ENCODE measurements at regions not wholly inside any gene's neighbourhood (a gene's known extent, or its start where the extent isn't known, plus 50 kb on each side); places are given as distances from the start of the nearest gene placed in this dataset.

DNA sequence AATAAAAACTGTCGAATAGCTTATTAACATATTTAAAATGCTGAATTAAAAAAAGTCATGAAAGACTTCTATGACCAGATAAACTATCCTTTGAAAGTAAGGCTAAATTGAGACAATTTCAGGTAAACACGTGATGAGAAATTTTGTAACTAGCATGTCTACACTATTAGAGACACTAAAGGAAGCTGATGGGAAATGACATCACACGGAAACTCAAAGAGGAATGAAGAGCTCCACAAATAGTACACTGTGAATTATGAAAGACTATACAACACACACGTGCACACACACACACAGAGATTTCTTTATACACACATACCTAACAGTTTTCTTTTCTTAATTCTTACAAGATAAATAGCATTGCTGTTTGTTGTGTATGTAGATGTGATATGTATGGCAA lies 70.9 kb upstream of the PLA2G4A start:
- DNase-seq (ENCODE audit: insufficient read length, low spot score) (no peak), FAIRE-seq (no peak)
- TF ChIP-seq POLR2AphosphoS5 (IDR thresholded peaks at IDR 0.05; ENCODE audit: low read depth, low read length) (no peak), PAX5 (IDR thresholded peaks at IDR 0.05; ENCODE audit: insufficient read depth, low read length, severe bottlenecking) (no peak), TAF1 (IDR thresholded peaks at IDR 0.05; ENCODE audit: low read depth, low read length) (no peak), SPI1 (IDR thresholded peaks at IDR 0.05; ENCODE audit: low read depth, low read length) (no peak), POU2F2 (IDR thresholded peaks at IDR 0.05; ENCODE audit: low read depth, low read length) (no peak), POLR2A (IDR thresholded peaks at IDR 0.05; ENCODE audit: low read depth, low read length) (no peak)

GRCh38 chr1:186754542-186755145 lies 74.1 kb upstream of the PLA2G4A start:
- DNase-seq (ENCODE audit: insufficient read length, low spot score) (no peak), FAIRE-seq (no peak)
- TF ChIP-seq POU2F2 (IDR thresholded peaks at IDR 0.05; ENCODE audit: low read depth, low read length) (no peak), TAF1 (IDR thresholded peaks at IDR 0.05; ENCODE audit: low read depth, low read length) (no peak), PAX5 (IDR thresholded peaks at IDR 0.05; ENCODE audit: insufficient read depth, low read length, severe bottlenecking) (no peak), SPI1 (IDR thresholded peaks at IDR 0.05; ENCODE audit: low read depth, low read length) (no peak), POLR2A (IDR thresholded peaks at IDR 0.05; ENCODE audit: low read depth, low read length) (no peak), POLR2AphosphoS5 (IDR thresholded peaks at IDR 0.05; ENCODE audit: low read depth, low read length) (no peak)

GRCh38 chr1:186753241-186753640 lies 73.0 kb upstream of the PTGS2 start:
- FAIRE-seq (no peak), DNase-seq (ENCODE audit: insufficient read length, low spot score) (no peak)
- TF ChIP-seq POLR2AphosphoS5 (IDR thresholded peaks at IDR 0.05; ENCODE audit: low read depth, low read length): no peak

- DNase-seq (ENCODE audit: insufficient read length, low spot score): no peak
- TF ChIP-seq SPI1 (IDR thresholded peaks at IDR 0.05; ENCODE audit: low read depth, low read length): no peak
- TF ChIP-seq PAX5 (IDR thresholded peaks at IDR 0.05; ENCODE audit: insufficient read depth, low read length, severe bottlenecking): no peak
- TF ChIP-seq POLR2AphosphoS5 (IDR thresholded peaks at IDR 0.05; ENCODE audit: low read depth, low read length): no peak
- TF ChIP-seq POU2F2 (IDR thresholded peaks at IDR 0.05; ENCODE audit: low read depth, low read length): no peak
- TF ChIP-seq TAF1 (IDR thresholded peaks at IDR 0.05; ENCODE audit: low read depth, low read length): no peak
- no peak for TF ChIP-seq POLR2A (IDR thresholded peaks at IDR 0.05; ENCODE audit: low read depth, low read length)
- FAIRE-seq: no peak
Measured at GRCh38 chr1:186750257-186750656, 70.0 kb upstream of the PTGS2 start.

GRCh38 chr1:186749820-186750219 lies 69.6 kb upstream of the PTGS2 start:
- no peak for DNase-seq (ENCODE audit: insufficient read length, low spot score)
- TF ChIP-seq SPI1 (IDR thresholded peaks at IDR 0.05; ENCODE audit: low read depth, low read length): no peak
- TF ChIP-seq POLR2AphosphoS5 (IDR thresholded peaks at IDR 0.05; ENCODE audit: low read depth, low read length): no peak
- TF ChIP-seq POLR2A (IDR thresholded peaks at IDR 0.05; ENCODE audit: low read depth, low read length): no peak
- no peak for TF ChIP-seq TAF1 (IDR thresholded peaks at IDR 0.05; ENCODE audit: low read depth, low read length)
- TF ChIP-seq POU2F2 (IDR thresholded peaks at IDR 0.05; ENCODE audit: low read depth, low read length): no peak
- no peak for TF ChIP-seq PAX5 (IDR thresholded peaks at IDR 0.05; ENCODE audit: insufficient read depth, low read length, severe bottlenecking)
- FAIRE-seq: no peak

- TF ChIP-seq POLR2A (IDR thresholded peaks at IDR 0.05; ENCODE audit: low read depth, low read length): no peak
- TF ChIP-seq SPI1 (IDR thresholded peaks at IDR 0.05; ENCODE audit: low read depth, low read length): no peak
- TF ChIP-seq PAX5 (IDR thresholded peaks at IDR 0.05; ENCODE audit: insufficient read depth, low read length, severe bottlenecking): no peak
- TF ChIP-seq POU2F2 (IDR thresholded peaks at IDR 0.05; ENCODE audit: low read depth, low read length): no peak
- TF ChIP-seq POLR2AphosphoS5 (IDR thresholded peaks at IDR 0.05; ENCODE audit: low read depth, low read length): no peak
- TF ChIP-seq TAF1 (IDR thresholded peaks at IDR 0.05; ENCODE audit: low read depth, low read length): no peak
- FAIRE-seq: no peak
Measured at GRCh38 chr1:186747661-186748060, 67.4 kb upstream of the PTGS2 start.

GRCh38 chr1:186745531-186746146 lies 65.4 kb upstream of the PTGS2 start:
- TF ChIP-seq POU2F2 (IDR thresholded peaks at IDR 0.05; ENCODE audit: low read depth, low read length) (no peak), TAF1 (IDR thresholded peaks at IDR 0.05; ENCODE audit: low read depth, low read length) (no peak), PAX5 (IDR thresholded peaks at IDR 0.05; ENCODE audit: insufficient read depth, low read length, severe bottlenecking) (no peak), POLR2AphosphoS5 (IDR thresholded peaks at IDR 0.05; ENCODE audit: low read depth, low read length) (no peak), POLR2A (IDR thresholded peaks at IDR 0.05; ENCODE audit: low read depth, low read length) (no peak), SPI1 (IDR thresholded peaks at IDR 0.05; ENCODE audit: low read depth, low read length) (no peak)
- FAIRE-seq: no peak
- DNase-seq (ENCODE audit: insufficient read length, low spot score): no peak

More at GRCh38 chr1:186747661-186748060, 67.4 kb upstream of the PTGS2 start:
- no peak for DNase-seq (ENCODE audit: insufficient read length, low spot score)

DNA sequence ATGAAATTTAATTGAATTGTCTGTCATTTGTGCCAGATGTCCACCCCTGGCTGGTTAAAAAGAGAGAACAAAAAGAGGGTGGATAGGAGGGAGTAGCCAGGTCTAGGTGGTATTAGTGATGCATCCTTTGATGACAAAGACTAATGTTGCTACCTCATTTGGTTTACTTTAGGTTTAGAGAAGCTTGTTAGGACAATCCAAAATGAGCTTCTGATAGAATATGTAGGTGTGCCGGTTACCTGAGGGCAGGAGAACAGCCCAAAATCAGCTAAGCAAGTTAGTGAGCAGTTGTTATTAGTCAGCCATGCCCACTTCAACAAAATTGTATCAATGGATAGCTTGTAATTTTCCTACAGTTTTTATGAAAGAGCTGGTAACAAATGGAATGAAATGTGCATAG lies 61.4 kb upstream of the PTGS2 start:
- FAIRE-seq (no peak), DNase-seq (ENCODE audit: insufficient read length, low spot score) (no peak)
- no peak for TF ChIP-seq SPI1 (IDR thresholded peaks at IDR 0.05; ENCODE audit: low read depth, low read length)
- TF ChIP-seq PAX5 (IDR thresholded peaks at IDR 0.05; ENCODE audit: insufficient read depth, low read length, severe bottlenecking): no peak
- TF ChIP-seq TAF1 (IDR thresholded peaks at IDR 0.05; ENCODE audit: low read depth, low read length): no peak

DNA sequence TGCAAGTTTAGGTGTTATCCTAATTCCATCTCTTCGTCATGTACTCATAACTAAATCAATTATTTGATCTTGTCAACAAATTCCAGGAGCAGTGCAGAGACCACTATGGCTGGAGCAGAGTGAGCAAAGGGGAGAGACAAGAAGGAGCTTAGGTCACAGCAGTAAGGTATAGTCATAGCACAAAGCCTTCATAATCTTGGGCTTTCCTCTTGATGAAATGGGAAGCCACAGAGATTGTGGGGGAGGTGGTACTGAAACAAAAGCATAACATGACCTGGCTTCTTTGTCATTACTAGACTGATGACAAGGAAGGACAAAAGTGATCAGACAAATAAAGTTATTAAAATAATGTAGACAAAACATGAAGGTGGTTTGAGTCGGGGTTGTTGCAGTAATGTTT lies 60.1 kb upstream of the PTGS2 start:
- DNase-seq (ENCODE audit: insufficient read length, low spot score): no peak
- no peak for FAIRE-seq
- no peak for TF ChIP-seq POU2F2 (IDR thresholded peaks at IDR 0.05; ENCODE audit: low read depth, low read length)
- TF ChIP-seq TAF1 (IDR thresholded peaks at IDR 0.05; ENCODE audit: low read depth, low read length): no peak
- no peak for TF ChIP-seq POLR2A (IDR thresholded peaks at IDR 0.05; ENCODE audit: low read depth, low read length)
- no peak for TF ChIP-seq PAX5 (IDR thresholded peaks at IDR 0.05; ENCODE audit: insufficient read depth, low read length, severe bottlenecking)
- TF ChIP-seq SPI1 (IDR thresholded peaks at IDR 0.05; ENCODE audit: low read depth, low read length): peak; percentile 17; the same call in 1 of the 2 replicates

DNA sequence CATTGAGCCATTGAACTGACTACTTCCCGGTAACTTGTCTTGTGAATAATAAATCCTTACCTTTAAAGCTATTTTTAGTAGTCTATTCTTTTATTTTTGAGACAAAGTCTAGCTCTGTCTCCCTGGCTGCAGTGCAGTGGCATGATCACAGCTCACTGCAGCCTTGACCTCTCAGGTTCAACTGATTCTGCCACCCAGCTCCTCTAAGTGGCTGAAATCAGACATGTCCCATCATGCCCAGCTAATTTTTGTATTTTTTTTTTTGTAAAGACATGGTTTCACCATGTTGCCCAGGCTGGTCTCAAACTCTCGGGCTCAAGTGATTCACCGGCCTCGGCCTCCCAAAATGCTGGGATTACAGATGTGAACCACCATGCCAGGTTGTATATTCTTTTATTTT lies 59.3 kb upstream of the PTGS2 start:
- FAIRE-seq (no peak), DNase-seq (ENCODE audit: insufficient read length, low spot score) (no peak)
- no peak for TF ChIP-seq POLR2AphosphoS5 (IDR thresholded peaks at IDR 0.05; ENCODE audit: low read depth, low read length)
- TF ChIP-seq TAF1 (IDR thresholded peaks at IDR 0.05; ENCODE audit: low read depth, low read length): no peak
- no peak for TF ChIP-seq POU2F2 (IDR thresholded peaks at IDR 0.05; ENCODE audit: low read depth, low read length)
- TF ChIP-seq SPI1 (IDR thresholded peaks at IDR 0.05; ENCODE audit: low read depth, low read length): no peak
- no peak for TF ChIP-seq POLR2A (IDR thresholded peaks at IDR 0.05; ENCODE audit: low read depth, low read length)
- no peak for TF ChIP-seq PAX5 (IDR thresholded peaks at IDR 0.05; ENCODE audit: insufficient read depth, low read length, severe bottlenecking)

Measured in GM12891 (cell line).